Ishikawa (cell line): ENCODE measurements at regions not wholly inside any gene's neighbourhood (a gene's known extent, or its start where the extent isn't known, plus 50 kb on each side); places are given as distances from the start of the nearest gene placed in this dataset.

Experiments
- CEBPB ChIP-seq: IDR thresholded peaks from 2 replicates; pipeline ENCODE4 v1.6.1; 2012
- CREB1 ChIP-seq: IDR thresholded peaks from 2 replicates; pipeline ENCODE4 v1.6.1; 2012; ENCODE audit warnings: low read depth
- EGR1 ChIP-seq: IDR thresholded peaks from 2 replicates; pipeline ENCODE4 v1.6.1; 2012
- EP300 ChIP-seq: IDR thresholded peaks from 2 replicates; pipeline ENCODE4 v1.6.1; 2012; ENCODE audit warnings: borderline replicate concordance
- FOXM1 ChIP-seq: IDR thresholded peaks from 2 replicates; pipeline ENCODE4 v1.6.1; 2012; ENCODE audit warnings: low read depth, borderline replicate concordance
- MAX ChIP-seq: IDR thresholded peaks from 2 replicates; pipeline ENCODE4 v1.6.1; 2012
- NFIC ChIP-seq: IDR thresholded peaks from 2 replicates; pipeline ENCODE4 v1.6.1; 2012
- RAD21 ChIP-seq: IDR thresholded peaks from 2 replicates; pipeline ENCODE4 v1.6.1; 2012; ENCODE audit warnings: low read depth
- REST ChIP-seq: IDR thresholded peaks from 2 replicates; pipeline ENCODE4 v1.6.1; 2012; ENCODE audit warnings: low read depth, mild to moderate bottlenecking
- TAF1 ChIP-seq: IDR thresholded peaks from 2 replicates; pipeline ENCODE4 v1.6.1; 2012; ENCODE audit warnings: low read depth, mild to moderate bottlenecking
- TCF12 ChIP-seq: IDR thresholded peaks from 2 replicates; pipeline ENCODE4 v1.6.1; 2012; ENCODE audit warnings: low read depth
- TEAD4 ChIP-seq: IDR thresholded peaks from 2 replicates; pipeline ENCODE4 v1.6.1; 2012
- USF1 ChIP-seq: IDR thresholded peaks from 2 replicates; pipeline ENCODE4 v1.6.1; 2012
- YY1 ChIP-seq: IDR thresholded peaks from 2 replicates; pipeline ENCODE4 v1.6.1; 2012; ENCODE audit warnings: low read depth
- ZBTB7A ChIP-seq: IDR thresholded peaks from 2 replicates; pipeline ENCODE4 v1.6.1; 2012; ENCODE audit warnings: low read depth

GRCh38 chr17:12362853-12363455 lies 302.7 kb upstream of the MYOCD start:
- TF ChIP-seq TEAD4 (no peak), CEBPB (no peak)

- TF ChIP-seq NFIC, result no peak
- TF ChIP-seq MAX, result no peak
- TF ChIP-seq CREB1, result no peak
These were observed 299.9 kb upstream of the MYOCD start for GRCh38 chr17:12365805-12366204.

GRCh38 chr17:12369065-12369464 lies 296.6 kb upstream of the MYOCD start:
- TF ChIP-seq FOXM1 (no peak), YY1 (no peak), EP300 (no peak), TCF12 (no peak), NFIC (no peak), EGR1 (no peak), TAF1 (no peak), RAD21 (no peak), MAX (no peak), ZBTB7A (no peak), TEAD4 (no peak)

GRCh38 chr17:12376276-12376675 lies 289.4 kb upstream of the MYOCD start:
- TF ChIP-seq TAF1 (no peak), CREB1 (no peak)

GRCh38 chr17:12386225-12386624 lies 279.5 kb upstream of the MYOCD start:
- no peak for TF ChIP-seq EP300
- no peak for TF ChIP-seq FOXM1
- TF ChIP-seq RAD21, result no peak
- no peak for TF ChIP-seq CREB1
- no peak for TF ChIP-seq USF1
- TF ChIP-seq MAX, result no peak
- no peak for TF ChIP-seq YY1
- TF ChIP-seq EGR1, result no peak
- no peak for TF ChIP-seq TEAD4
- TF ChIP-seq NFIC, result no peak

GRCh38 chr17:12388226-12388625 lies 277.5 kb upstream of the MYOCD start:
- TF ChIP-seq ZBTB7A (no peak), RAD21 (no peak), TAF1 (no peak), TCF12 (no peak), CEBPB (no peak), EGR1 (no peak), YY1 (no peak), MAX (no peak), USF1 (no peak), NFIC (no peak), TEAD4 (no peak), FOXM1 (no peak), REST (no peak), CREB1 (no peak)

- TF ChIP-seq USF1, result no peak
- no peak for TF ChIP-seq TEAD4
- TF ChIP-seq REST, result no peak
- TF ChIP-seq FOXM1, result no peak
- no peak for TF ChIP-seq RAD21
- no peak for TF ChIP-seq ZBTB7A
- TF ChIP-seq EGR1, result no peak
- TF ChIP-seq TCF12, result no peak
- TF ChIP-seq EP300, result no peak
- TF ChIP-seq NFIC, result no peak
- no peak for TF ChIP-seq MAX
- TF ChIP-seq YY1, result no peak
These were observed 276.3 kb upstream of the MYOCD start for GRCh38 chr17:12389421-12389820.
